Brain microvascular endothelial cell (primary cell): ENCODE measurements at regions not wholly inside any gene's neighbourhood (a gene's known extent, or its start where the extent isn't known, plus 50 kb on each side); places are given as distances from the start of the nearest gene placed in this dataset.

Experiments used
- DNase-seq: peaks from one replicate; pipeline ENCODE4 v3.0.0-alpha.2; 2020
- H3K27ac ChIP-seq: fragments of 250-450 bp; sonication (Bioruptor Pico); 2 replicates; pipeline ENCODE4 v1.5.1; 2020; ENCODE audit warnings: mild to moderate bottlenecking, moderate library complexity
- H3K27me3 ChIP-seq: fragments of 250-450 bp; sonication (Bioruptor Pico); replicated peaks from 2 replicates; pipeline ENCODE4 v1.5.1; 2020; ENCODE audit warnings: mild to moderate bottlenecking
- H3K36me3 ChIP-seq: fragments of 250-450 bp; sonication (Bioruptor Pico); replicated peaks from 2 replicates; pipeline ENCODE4 v1.5.1; 2020; ENCODE audit warnings: mild to moderate bottlenecking
- H3K4me3 ChIP-seq: 2 replicates; pipeline ENCODE4 v1.5.1; 2011; ENCODE audit warnings: low read depth, mild to moderate bottlenecking, control low read depth, low read length, moderate library complexity
- CTCF ChIP-seq: IDR thresholded peaks from 2 replicates; pipeline ENCODE4 v1.5.1; 2011; ENCODE audit warnings: low read depth, mild to moderate bottlenecking, moderate library complexity, low read length, control low read depth, inconsistent platforms; ENCODE audit errors: missing control alignments
- in situ Hi-C: cut with HindIII; loops from 2 replicates; pipeline ENCODE4 v1.10.0; 2017; ENCODE audit warnings: low sequenced_read_pairs, low pct_ligation_motif_present

- in situ Hi-C loops: no loop called here
- H3K36me3 ChIP-seq: no peaks in the 10 kb centered on the region
- no peaks in the 10 kb centered on the region for H3K27me3 ChIP-seq
- no peak for DNase-seq
- no peak overlapping the region for H3K27ac ChIP-seq
- TF ChIP-seq CTCF: no peak
- H3K4me3 ChIP-seq: no peak overlapping the region
Measured at GRCh38 chr14:22334275-22334577, 254.8 kb downstream of the DAD1 start.

- Histone ChIP-seq H3K4me3 (no peak overlapping the region), H3K36me3 (no peaks in the 10 kb centered on the region), H3K27me3 (no peaks in the 10 kb centered on the region), H3K27ac (no peak overlapping the region)
- no peak for TF ChIP-seq CTCF
- in situ Hi-C loops: no loop called here
- DNase-seq: peak; percentile 71
Measured at GRCh38 chr14:22333422-22334274, 255.4 kb downstream of the DAD1 start.

- no peak for DNase-seq
- H3K4me3 ChIP-seq: no peak overlapping the region
Measured at GRCh38 chr14:22332686-22333421, 256.2 kb downstream of the DAD1 start.

GRCh38 chr14:22329371-22329770, 259.7 kb downstream of the DAD1 start:
- in situ Hi-C loops: no loop called here
- H3K27me3 ChIP-seq: no peaks in the 10 kb centered on the region
- no peak for TF ChIP-seq CTCF
- DNase-seq: no peak
- no peak overlapping the region for H3K4me3 ChIP-seq
- H3K36me3 ChIP-seq: no peaks in the 10 kb centered on the region
- H3K27ac ChIP-seq: no peak overlapping the region

More at GRCh38 chr14:22332686-22333421, 256.2 kb downstream of the DAD1 start:
- TF ChIP-seq CTCF: no peak
- Histone ChIP-seq H3K36me3 (no peaks in the 10 kb centered on the region), H3K27ac (no peak overlapping the region), H3K27me3 (no peaks in the 10 kb centered on the region)
- in situ Hi-C loops: no loop called here

- H3K27me3 ChIP-seq: no peaks in the 10 kb centered on the region
- H3K27ac ChIP-seq: no peak overlapping the region
- in situ Hi-C loops: no loop called here
- H3K4me3 ChIP-seq: no peak overlapping the region
- no peak for DNase-seq
- no peaks in the 10 kb centered on the region for H3K36me3 ChIP-seq
- TF ChIP-seq CTCF: no peak
Measured at GRCh38 chr14:22325676-22326400, 263.2 kb downstream of the DAD1 start.
